ENCODE measurements at regions not wholly inside any gene's neighbourhood (a gene's known extent, or its start where the extent isn't known, plus 50 kb on each side); places are given as distances from the start of the nearest gene placed in this dataset.
A peak's percentile ranks its signal among the peaks of the same experiment; 100 is the strongest.

GRCh38 chr2:226087505-226088365 is 688.2 kb downstream of the NYAP2 start (continued):
- TF ChIP-seq, protein P1, sequence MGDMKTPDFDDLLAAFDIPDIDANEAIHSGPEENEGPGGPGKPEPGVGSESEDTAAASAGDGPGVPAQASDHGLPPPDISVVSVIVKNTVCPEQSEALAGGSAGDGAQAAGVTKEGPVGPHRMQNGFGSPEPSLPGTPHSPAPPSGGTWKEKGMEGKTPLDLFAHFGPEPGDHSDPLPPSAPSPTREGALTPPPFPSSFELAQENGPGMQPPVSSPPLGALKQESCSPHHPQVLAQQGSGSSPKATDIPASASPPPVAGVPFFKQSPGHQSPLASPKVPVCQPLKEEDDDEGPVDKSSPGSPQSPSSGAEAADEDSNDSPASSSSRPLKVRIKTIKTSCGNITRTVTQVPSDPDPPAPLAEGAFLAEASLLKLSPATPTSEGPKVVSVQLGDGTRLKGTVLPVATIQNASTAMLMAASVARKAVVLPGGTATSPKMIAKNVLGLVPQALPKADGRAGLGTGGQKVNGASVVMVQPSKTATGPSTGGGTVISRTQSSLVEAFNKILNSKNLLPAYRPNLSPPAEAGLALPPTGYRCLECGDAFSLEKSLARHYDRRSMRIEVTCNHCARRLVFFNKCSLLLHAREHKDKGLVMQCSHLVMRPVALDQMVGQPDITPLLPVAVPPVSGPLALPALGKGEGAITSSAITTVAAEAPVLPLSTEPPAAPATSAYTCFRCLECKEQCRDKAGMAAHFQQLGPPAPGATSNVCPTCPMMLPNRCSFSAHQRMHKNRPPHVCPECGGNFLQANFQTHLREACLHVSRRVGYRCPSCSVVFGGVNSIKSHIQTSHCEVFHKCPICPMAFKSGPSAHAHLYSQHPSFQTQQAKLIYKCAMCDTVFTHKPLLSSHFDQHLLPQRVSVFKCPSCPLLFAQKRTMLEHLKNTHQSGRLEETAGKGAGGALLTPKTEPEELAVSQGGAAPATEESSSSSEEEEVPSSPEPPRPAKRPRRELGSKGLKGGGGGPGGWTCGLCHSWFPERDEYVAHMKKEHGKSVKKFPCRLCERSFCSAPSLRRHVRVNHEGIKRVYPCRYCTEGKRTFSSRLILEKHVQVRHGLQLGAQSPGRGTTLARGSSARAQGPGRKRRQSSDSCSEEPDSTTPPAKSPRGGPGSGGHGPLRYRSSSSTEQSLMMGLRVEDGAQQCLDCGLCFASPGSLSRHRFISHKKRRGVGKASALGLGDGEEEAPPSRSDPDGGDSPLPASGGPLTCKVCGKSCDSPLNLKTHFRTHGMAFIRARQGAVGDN (CRISPR knock-in tag; IDR thresholded peaks at IDR 0.05) = peak; percentile 52
- TF ChIP-seq FOXC1 (CRISPR knock-in tag; IDR thresholded peaks at IDR 0.05; ENCODE audit: borderline replicate concordance) = no peak
- peak; percentile 97 for TF ChIP-seq ZNF7 (CRISPR knock-in tag; IDR thresholded peaks at IDR 0.05)
- 0 out of 2 replicates have a peak, but pooled peaks have one; percentile 28 for TF ChIP-seq HNRNPL (IDR thresholded peaks at IDR 0.05; ENCODE audit: low read depth, low read length)
- TF ChIP-seq ATF3 (CRISPR knock-in tag; IDR thresholded peaks at IDR 0.05) = 0 out of 2 replicates have a peak, but pooled peaks have one; percentile 35
- no peak for TF ChIP-seq ZFP36L2 (CRISPR knock-in tag; IDR thresholded peaks at IDR 0.05)
- peak; percentile 32; the same call in 1 of the 2 replicates for TF ChIP-seq HIVEP1 (CRISPR knock-in tag; IDR thresholded peaks at IDR 0.05)
- 0 out of 2 replicates have a peak, but pooled peaks have one; percentile 8 for TF ChIP-seq HNF4G (IDR thresholded peaks at IDR 0.05; ENCODE audit: borderline replicate concordance, low read depth, low read length)
- TF ChIP-seq HNF4G (CRISPR knock-in tag; IDR thresholded peaks at IDR 0.05; ENCODE audit: borderline replicate concordance, low read depth) = no peak
- TF ChIP-seq ZNF350 (CRISPR knock-in tag; IDR thresholded peaks at IDR 0.05; ENCODE audit: borderline replicate concordance, low read depth) = no peak
- TF ChIP-seq ZNF281 (CRISPR knock-in tag; IDR thresholded peaks at IDR 0.05; ENCODE audit: borderline replicate concordance) = peak; percentile 87; the same call in 1 of the 2 replicates
- TF ChIP-seq ZBTB26 (CRISPR knock-in tag; IDR thresholded peaks at IDR 0.05; ENCODE audit: borderline replicate concordance) = no peak
- TF ChIP-seq RXRA (CRISPR knock-in tag; IDR thresholded peaks at IDR 0.05) = 0 out of 2 replicates have a peak, but pooled peaks have one; percentile 17
